ENCODE measurements at regions not wholly inside any gene's neighbourhood (a gene's known extent, or its start where the extent isn't known, plus 50 kb on each side); places are given as distances from the start of the nearest gene placed in this dataset.

- DNase-seq (ENCODE audit: low spot score): no peak
Observed at GRCh38 chr12:95412482-95413311, 61.3 kb upstream of the METAP2 start.

GRCh38 chr12:95413576-95413975 is 60.4 kb upstream of the METAP2 start:
- no peak for DNase-seq (ENCODE audit: low spot score)

- DNase-seq (ENCODE audit: low spot score): no peak
Observed at GRCh38 chr12:95415451-95415850, 58.5 kb upstream of the METAP2 start.

GRCh38 chr12:95416111-95416636 is 57.8 kb upstream of the METAP2 start:
- DNase-seq (ENCODE audit: low spot score): no peak

- no peak for DNase-seq (ENCODE audit: low spot score)
Observed at GRCh38 chr12:95417372-95417771, 56.6 kb upstream of the METAP2 start.

- peak; percentile 14 for DNase-seq (ENCODE audit: low spot score)
Observed at GRCh38 chr12:95418142-95418541, 55.8 kb upstream of the METAP2 start.

Measured in cerebellar cortex (tissue), 1 donor.